ENCODE measurements at regions not wholly inside any gene's neighbourhood (a gene's known extent, or its start where the extent isn't known, plus 50 kb on each side); places are given as distances from the start of the nearest gene placed in this dataset.

GRCh38 chr1:8198522-8198921 lies 119.4 kb upstream of the SLC45A1 start (continued):
- TF ChIP-seq, protein P1, sequence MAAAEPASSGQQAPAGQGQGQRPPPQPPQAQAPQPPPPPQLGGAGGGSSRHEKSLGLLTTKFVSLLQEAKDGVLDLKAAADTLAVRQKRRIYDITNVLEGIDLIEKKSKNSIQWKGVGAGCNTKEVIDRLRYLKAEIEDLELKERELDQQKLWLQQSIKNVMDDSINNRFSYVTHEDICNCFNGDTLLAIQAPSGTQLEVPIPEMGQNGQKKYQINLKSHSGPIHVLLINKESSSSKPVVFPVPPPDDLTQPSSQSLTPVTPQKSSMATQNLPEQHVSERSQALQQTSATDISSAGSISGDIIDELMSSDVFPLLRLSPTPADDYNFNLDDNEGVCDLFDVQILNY (CRISPR knock-in tag; conservative IDR thresholded peaks at IDR 0.05): no peak
- no peak for TF ChIP-seq FOXM1 (CRISPR knock-in tag; IDR thresholded peaks at IDR 0.05)
- no peak for TF ChIP-seq RFX1 (IDR thresholded peaks at IDR 0.05)

DNA sequence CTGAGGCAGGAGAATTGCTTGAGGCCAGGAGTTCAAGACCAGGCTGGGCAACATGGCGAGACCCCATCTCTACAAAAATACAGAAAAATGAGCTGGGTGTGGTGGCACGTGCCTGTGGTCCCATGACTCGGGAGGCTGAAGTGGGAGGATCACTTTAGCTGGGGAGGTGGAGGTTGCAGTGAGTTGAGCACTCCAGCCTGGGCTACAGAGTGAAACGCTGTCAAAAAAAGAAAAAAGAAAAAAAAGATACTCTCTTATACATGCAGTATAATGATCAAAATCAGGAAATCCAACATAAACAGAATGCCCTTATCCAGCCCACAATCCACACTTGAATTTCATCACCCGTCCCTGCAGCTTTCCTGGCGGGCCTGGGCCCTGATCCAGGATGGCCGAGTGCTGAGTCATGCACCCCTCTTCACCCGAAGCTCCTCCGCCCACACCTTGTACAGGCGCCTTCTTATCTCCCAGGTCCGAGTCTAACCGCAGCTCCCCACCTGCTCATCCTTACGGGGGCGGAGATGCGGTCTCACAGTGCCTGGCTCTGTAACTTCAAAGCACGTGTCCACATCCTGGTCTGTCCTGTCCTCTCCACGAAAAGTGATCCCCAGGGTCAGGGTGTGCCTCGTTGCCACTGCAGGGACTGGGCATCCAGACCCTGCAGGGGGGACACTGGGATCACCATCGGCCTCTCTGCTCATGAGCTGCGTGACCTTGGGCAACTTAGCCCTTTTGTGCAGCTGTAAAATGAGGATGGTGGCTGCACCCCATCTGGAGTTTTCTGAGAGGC lies 120.2 kb upstream of the SLC45A1 start:
- BruUV-seq (replicated peaks): no TSS peak
- intact Hi-C loops (cut with micrococcal nuclease; ENCODE audit: unreplicated experiment) (loop anchor here (10.0 kb wide), 1 partner anchor 117 kb away; the partner anchor contains the start of gene SLC45A1), in situ Hi-C loops (cut with HindIII; ENCODE audit: extremely low pct_ligation_motif_present, low pct_unique_long_range_greater_than_20kb) (no loop called here)
- H3K4me3 ChIP-seq (replicated peaks in 1 of 3; ENCODE audit: insufficient read depth in 1 of 3, low read depth in 2 of 3, low read length in 3 of 3): no peak overlapping the region
- H3K79me2 ChIP-seq (ENCODE audit: insufficient read depth, low read length): peaks cover 5% of the 10 kb centered on the region
- H3K36me3 ChIP-seq (replicated peaks in 1 of 2; ENCODE audit: control insufficient read depth in 1 of 2, insufficient read depth in 2 of 2, low read length in 2 of 2): no peaks in the 10 kb centered on the region
- H3K27me3 ChIP-seq (ENCODE audit: control insufficient read depth in 1 of 2, insufficient read depth in 2 of 2, low read length in 2 of 2): no peaks in the 10 kb centered on the region
- ChIA-PET POLR2A (interaction anchor here (0.6 to 5.9 kb wide), 13 partner anchors 8 to 174 kb away, joined by 3 to 48 read pairs (median 4); partner anchors contain the start of gene ERRFI1), CTCF (ENCODE audit: low intra/inter-chr PET ratio, low total read pairs) (no interaction called here)
- peaks cover 91% of the 10 kb centered on the region for H3K4me1 ChIP-seq (ENCODE audit: insufficient read depth, low read length)
- DNase-seq (ENCODE audit: low spot score) (peak; percentile 83), ATAC-seq (peak; percentile 35), FAIRE-seq (peak; percentile 77)
- H2AFZ ChIP-seq (ENCODE audit: low read length): no peak overlapping the region
- peak overlapping the region; percentile 16; the same call in 1 of the 2 replicates for H3K4me2 ChIP-seq (ENCODE audit: low read depth, low read length)
- H3K27ac ChIP-seq (ENCODE audit: extremely low read length, insufficient read depth, low read length): peak overlapping the region; percentile 61
- H4K20me1 ChIP-seq (ENCODE audit: insufficient read depth, low read length): no peaks in the 10 kb centered on the region
- 27% methylated on average over 16 of the region's 20 CpGs for WGBS (ENCODE audit: low lambda C conversion rate)
- H3K9me3 ChIP-seq (ENCODE audit: low read length): no peaks in the 10 kb centered on the region
- H3K9ac ChIP-seq (ENCODE audit: insufficient read depth, low read depth, low read length): no peak overlapping the region
- TF ChIP-seq, protein P2, sequence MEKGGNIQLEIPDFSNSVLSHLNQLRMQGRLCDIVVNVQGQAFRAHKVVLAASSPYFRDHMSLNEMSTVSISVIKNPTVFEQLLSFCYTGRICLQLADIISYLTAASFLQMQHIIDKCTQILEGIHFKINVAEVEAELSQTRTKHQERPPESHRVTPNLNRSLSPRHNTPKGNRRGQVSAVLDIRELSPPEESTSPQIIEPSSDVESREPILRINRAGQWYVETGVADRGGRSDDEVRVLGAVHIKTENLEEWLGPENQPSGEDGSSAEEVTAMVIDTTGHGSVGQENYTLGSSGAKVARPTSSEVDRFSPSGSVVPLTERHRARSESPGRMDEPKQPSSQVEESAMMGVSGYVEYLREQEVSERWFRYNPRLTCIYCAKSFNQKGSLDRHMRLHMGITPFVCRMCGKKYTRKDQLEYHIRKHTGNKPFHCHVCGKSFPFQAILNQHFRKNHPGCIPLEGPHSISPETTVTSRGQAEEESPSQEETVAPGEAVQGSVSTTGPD (CRISPR knock-in tag; IDR thresholded peaks at IDR 0.05): 0 out of 2 replicates have a peak, but pooled peaks have one; percentile 36
- peak; percentile 84 for TF ChIP-seq RXRA (CRISPR knock-in tag; IDR thresholded peaks at IDR 0.05)
- TF ChIP-seq SPEN (CRISPR knock-in tag; IDR thresholded peaks at IDR 0.05; ENCODE audit: low read depth): peak; percentile 22; the same call in 1 of the 2 replicates
- TF ChIP-seq HDAC1 (CRISPR knock-in tag; IDR thresholded peaks at IDR 0.05): peak; percentile 80
- TF ChIP-seq KDM2A (CRISPR knock-in tag; IDR thresholded peaks at IDR 0.05; ENCODE audit: borderline replicate concordance, low read depth): peak; percentile 66
- TF ChIP-seq ZNF761 (CRISPR knock-in tag; conservative IDR thresholded peaks at IDR 0.05): peak; percentile 37; the same call in 1 of the 2 replicates
- TF ChIP-seq, protein P3, sequence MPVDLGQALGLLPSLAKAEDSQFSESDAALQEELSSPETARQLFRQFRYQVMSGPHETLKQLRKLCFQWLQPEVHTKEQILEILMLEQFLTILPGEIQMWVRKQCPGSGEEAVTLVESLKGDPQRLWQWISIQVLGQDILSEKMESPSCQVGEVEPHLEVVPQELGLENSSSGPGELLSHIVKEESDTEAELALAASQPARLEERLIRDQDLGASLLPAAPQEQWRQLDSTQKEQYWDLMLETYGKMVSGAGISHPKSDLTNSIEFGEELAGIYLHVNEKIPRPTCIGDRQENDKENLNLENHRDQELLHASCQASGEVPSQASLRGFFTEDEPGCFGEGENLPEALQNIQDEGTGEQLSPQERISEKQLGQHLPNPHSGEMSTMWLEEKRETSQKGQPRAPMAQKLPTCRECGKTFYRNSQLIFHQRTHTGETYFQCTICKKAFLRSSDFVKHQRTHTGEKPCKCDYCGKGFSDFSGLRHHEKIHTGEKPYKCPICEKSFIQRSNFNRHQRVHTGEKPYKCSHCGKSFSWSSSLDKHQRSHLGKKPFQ (CRISPR knock-in tag; IDR thresholded peaks at IDR 0.05; ENCODE audit: insufficient replicate concordance): peak; percentile 54
- no peak for TF ChIP-seq RORA (CRISPR knock-in tag; IDR thresholded peaks at IDR 0.05)
- peak; percentile 91 for TF ChIP-seq TBX2 (CRISPR knock-in tag; IDR thresholded peaks at IDR 0.05; ENCODE audit: borderline replicate concordance)
- TF ChIP-seq, protein P4, sequence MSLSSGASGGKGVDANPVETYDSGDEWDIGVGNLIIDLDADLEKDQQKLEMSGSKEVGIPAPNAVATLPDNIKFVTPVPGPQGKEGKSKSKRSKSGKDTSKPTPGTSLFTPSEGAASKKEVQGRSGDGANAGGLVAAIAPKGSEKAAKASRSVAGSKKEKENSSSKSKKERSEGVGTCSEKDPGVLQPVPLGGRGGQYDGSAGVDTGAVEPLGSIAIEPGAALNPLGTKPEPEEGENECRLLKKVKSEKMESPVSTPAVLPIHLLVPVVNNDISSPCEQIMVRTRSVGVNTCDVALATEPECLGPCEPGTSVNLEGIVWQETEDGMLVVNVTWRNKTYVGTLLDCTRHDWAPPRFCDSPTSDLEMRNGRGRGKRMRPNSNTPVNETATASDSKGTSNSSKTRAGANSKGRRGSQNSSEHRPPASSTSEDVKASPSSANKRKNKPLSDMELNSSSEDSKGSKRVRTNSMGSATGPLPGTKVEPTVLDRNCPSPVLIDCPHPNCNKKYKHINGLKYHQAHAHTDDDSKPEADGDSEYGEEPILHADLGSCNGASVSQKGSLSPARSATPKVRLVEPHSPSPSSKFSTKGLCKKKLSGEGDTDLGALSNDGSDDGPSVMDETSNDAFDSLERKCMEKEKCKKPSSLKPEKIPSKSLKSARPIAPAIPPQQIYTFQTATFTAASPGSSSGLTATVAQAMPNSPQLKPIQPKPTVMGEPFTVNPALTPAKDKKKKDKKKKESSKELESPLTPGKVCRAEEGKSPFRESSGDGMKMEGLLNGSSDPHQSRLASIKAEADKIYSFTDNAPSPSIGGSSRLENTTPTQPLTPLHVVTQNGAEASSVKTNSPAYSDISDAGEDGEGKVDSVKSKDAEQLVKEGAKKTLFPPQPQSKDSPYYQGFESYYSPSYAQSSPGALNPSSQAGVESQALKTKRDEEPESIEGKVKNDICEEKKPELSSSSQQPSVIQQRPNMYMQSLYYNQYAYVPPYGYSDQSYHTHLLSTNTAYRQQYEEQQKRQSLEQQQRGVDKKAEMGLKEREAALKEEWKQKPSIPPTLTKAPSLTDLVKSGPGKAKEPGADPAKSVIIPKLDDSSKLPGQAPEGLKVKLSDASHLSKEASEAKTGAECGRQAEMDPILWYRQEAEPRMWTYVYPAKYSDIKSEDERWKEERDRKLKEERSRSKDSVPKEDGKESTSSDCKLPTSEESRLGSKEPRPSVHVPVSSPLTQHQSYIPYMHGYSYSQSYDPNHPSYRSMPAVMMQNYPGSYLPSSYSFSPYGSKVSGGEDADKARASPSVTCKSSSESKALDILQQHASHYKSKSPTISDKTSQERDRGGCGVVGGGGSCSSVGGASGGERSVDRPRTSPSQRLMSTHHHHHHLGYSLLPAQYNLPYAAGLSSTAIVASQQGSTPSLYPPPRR (CRISPR knock-in tag; IDR thresholded peaks at IDR 0.05; ENCODE audit: borderline replicate concordance): peak; percentile 70
